ENCODE measurements at regions not wholly inside any gene's neighbourhood (a gene's known extent, or its start where the extent isn't known, plus 50 kb on each side); places are given as distances from the start of the nearest gene placed in this dataset.
"Not testable (repeated sequence)": the region's sequence is repeated elsewhere in the genome, so short reads cannot be mapped to it uniquely, and the experiment has no call there.

DNA sequence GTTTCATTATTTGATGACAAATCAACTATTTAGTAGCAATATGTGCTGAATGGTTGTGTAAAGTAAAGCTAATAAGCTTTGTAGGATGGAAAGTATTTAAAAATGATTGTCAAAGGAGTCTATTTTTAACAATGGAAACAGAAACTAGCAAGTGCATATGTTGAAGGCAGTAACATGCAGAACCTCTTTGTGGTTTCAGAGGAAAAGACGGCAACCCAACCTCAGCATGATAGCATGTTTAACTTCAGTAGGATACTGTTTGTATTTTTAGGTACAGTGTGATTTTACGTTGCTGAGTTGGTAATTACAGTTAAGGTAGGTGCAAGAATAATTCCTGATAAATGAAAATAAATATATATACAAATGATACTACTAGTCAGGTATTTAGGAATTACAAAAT is 545.4 kb downstream of the CDY1 start:
- H3K27me3 ChIP-seq (ENCODE audit: low read depth, low read length); H4K20me1 ChIP-seq (ENCODE audit: insufficient read depth, low read length); H3K4me2 ChIP-seq (ENCODE audit: low read length); H3K4me3 ChIP-seq (ENCODE audit: low read length); H3K79me2 ChIP-seq (ENCODE audit: low read length); H3K4me1 ChIP-seq (ENCODE audit: low read length); H2AFZ ChIP-seq (ENCODE audit: low read depth, low read length); H3K9ac ChIP-seq (ENCODE audit: low read length); H3K27ac ChIP-seq (ENCODE audit: low read length); H3K36me3 ChIP-seq (replicated peaks; ENCODE audit: low read depth, low read length); H3K9me3 ChIP-seq (ENCODE audit: insufficient read depth, low read length): not testable (repeated sequence)

DNA sequence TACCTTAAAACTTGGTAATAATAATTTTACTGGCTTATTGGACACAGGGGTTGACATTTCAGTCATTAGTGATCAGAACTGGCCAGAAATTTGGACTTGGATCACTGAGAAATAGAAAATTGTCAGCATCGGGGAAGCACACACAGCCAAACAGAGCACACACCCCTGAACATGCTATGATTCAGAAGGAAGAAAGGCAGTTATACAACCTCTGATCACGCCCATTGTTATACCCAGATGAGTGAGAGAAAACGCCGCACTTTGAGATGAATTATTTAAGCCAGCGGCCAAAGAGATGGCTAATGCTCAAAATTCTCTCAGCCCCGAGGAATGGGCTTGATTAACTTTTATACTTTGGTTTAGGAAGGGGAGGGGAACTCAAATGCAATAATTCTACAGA is 557.4 kb downstream of the CDY1 start:
- H2AFZ ChIP-seq (ENCODE audit: low read depth, low read length); H3K27me3 ChIP-seq (ENCODE audit: low read depth, low read length); H3K4me1 ChIP-seq (ENCODE audit: low read length); H3K4me2 ChIP-seq (ENCODE audit: low read length); H3K27ac ChIP-seq (ENCODE audit: low read length); H3K79me2 ChIP-seq (ENCODE audit: low read length); H3K4me3 ChIP-seq (ENCODE audit: low read length); H3K36me3 ChIP-seq (replicated peaks; ENCODE audit: low read depth, low read length); H3K9me3 ChIP-seq (ENCODE audit: insufficient read depth, low read length); H4K20me1 ChIP-seq (ENCODE audit: insufficient read depth, low read length); H3K9ac ChIP-seq (ENCODE audit: low read length): not testable (repeated sequence)

DNA sequence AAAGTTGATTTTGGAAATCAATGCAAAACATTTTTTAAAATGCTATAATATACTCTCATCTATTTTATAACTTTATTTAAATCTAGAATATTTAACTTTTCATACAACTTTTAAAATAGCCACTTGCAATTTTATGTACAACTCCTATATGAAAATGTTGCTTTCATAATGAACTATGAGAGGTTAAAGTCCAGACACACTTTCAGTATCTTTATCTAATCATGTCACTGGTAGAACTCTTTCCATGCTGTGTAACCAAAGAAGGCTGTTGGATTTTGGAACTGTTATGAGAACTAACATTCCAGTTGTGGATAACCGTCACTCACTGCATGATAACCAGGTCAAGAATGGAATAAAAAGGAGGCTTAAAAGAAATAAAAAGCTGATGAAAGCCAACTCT is 603.1 kb downstream of the CDY1 start:
- H3K9ac ChIP-seq (ENCODE audit: low read length); H2AFZ ChIP-seq (ENCODE audit: low read depth, low read length); H3K4me3 ChIP-seq (ENCODE audit: low read length); H3K27ac ChIP-seq (ENCODE audit: low read length); H3K79me2 ChIP-seq (ENCODE audit: low read length); H3K36me3 ChIP-seq (replicated peaks; ENCODE audit: low read depth, low read length); H3K4me2 ChIP-seq (ENCODE audit: low read length); H3K4me1 ChIP-seq (ENCODE audit: low read length); H3K9me3 ChIP-seq (ENCODE audit: insufficient read depth, low read length); H3K27me3 ChIP-seq (ENCODE audit: low read depth, low read length); H4K20me1 ChIP-seq (ENCODE audit: insufficient read depth, low read length): not testable (repeated sequence)

DNA sequence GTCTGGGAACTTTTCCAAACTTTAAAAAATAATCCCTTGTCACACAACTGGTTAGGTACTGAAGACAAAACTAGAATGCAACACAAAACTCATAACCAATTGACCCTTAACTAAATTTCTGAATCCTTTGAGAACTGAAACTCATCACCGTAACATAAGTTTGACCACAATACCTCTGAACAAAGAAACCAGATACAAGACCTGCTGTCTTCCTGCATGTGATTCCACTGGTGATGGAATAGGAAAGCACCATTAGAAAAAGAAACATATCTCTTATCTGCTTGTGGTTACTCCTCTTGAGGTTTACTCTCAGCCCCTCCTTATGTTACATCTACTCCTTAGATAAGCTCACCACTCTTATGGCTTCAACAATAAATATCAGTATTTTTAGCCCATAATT is 603.6 kb downstream of the CDY1 start:
- H3K27me3 ChIP-seq (ENCODE audit: low read depth, low read length); H3K9me3 ChIP-seq (ENCODE audit: insufficient read depth, low read length); H3K4me3 ChIP-seq (ENCODE audit: low read length); H2AFZ ChIP-seq (ENCODE audit: low read depth, low read length); H3K4me2 ChIP-seq (ENCODE audit: low read length); H3K27ac ChIP-seq (ENCODE audit: low read length); H3K36me3 ChIP-seq (replicated peaks; ENCODE audit: low read depth, low read length); H3K9ac ChIP-seq (ENCODE audit: low read length); H3K79me2 ChIP-seq (ENCODE audit: low read length); H3K4me1 ChIP-seq (ENCODE audit: low read length); H4K20me1 ChIP-seq (ENCODE audit: insufficient read depth, low read length): not testable (repeated sequence)

DNA sequence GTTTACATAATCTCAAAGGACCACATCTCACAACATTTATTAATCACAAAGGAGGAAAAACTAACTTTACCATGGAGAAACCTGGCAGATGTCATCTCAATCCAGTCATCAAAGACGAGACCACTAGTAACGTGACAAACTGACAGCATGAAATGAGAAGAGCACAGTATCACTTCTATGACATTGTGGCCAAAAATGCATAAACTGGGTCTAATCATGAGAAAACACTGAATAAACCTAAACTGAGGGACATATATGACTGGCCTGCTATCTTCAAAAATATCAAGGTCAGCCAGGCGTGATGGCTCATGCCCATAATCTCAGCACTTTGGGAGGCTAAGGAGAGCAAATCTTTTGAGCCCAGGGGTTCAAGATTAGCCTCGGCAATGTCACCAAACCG is 619.0 kb downstream of the CDY1 start:
- not testable (repeated sequence) for H3K27ac ChIP-seq (ENCODE audit: low read length)

DNA sequence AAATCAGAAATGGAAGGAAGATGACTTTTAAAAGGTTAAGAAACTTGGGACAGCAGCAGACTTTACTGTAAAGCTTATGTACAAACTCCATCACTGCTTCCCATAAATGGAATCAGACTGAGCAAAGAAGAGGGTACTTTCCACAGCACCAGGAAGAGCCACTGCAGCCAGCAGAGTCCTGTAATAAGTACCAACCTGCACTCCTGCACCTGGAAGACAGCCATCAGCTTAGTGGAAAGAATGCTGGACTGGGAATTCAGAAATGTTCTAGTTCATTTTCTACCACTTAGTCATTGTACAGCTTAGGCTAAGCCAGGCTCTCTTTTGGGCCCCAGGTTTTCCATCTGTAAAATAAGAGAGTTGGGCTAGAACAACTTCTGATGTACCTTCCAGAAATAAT is 632.3 kb downstream of the CDY1 start:
- not testable (repeated sequence) for H4K20me1 ChIP-seq (ENCODE audit: insufficient read depth, low read length); H3K4me2 ChIP-seq (ENCODE audit: low read length); H3K4me1 ChIP-seq (ENCODE audit: low read length); H3K79me2 ChIP-seq (ENCODE audit: low read length); H3K9ac ChIP-seq (ENCODE audit: low read length); H3K27ac ChIP-seq (ENCODE audit: low read length); H3K4me3 ChIP-seq (ENCODE audit: low read length); H3K27me3 ChIP-seq (ENCODE audit: low read depth, low read length); H2AFZ ChIP-seq (ENCODE audit: low read depth, low read length); H3K9me3 ChIP-seq (ENCODE audit: insufficient read depth, low read length); H3K36me3 ChIP-seq (replicated peaks; ENCODE audit: low read depth, low read length)

More for the DNA sequence above, 619.0 kb downstream of the CDY1 start:
- H3K9ac ChIP-seq (ENCODE audit: low read length); H3K27me3 ChIP-seq (ENCODE audit: low read depth, low read length); H3K4me2 ChIP-seq (ENCODE audit: low read length); H3K4me1 ChIP-seq (ENCODE audit: low read length); H3K9me3 ChIP-seq (ENCODE audit: insufficient read depth, low read length); H4K20me1 ChIP-seq (ENCODE audit: insufficient read depth, low read length); H2AFZ ChIP-seq (ENCODE audit: low read depth, low read length); H3K79me2 ChIP-seq (ENCODE audit: low read length); H3K4me3 ChIP-seq (ENCODE audit: low read length); H3K36me3 ChIP-seq (replicated peaks; ENCODE audit: low read depth, low read length): not testable (repeated sequence)

DNA sequence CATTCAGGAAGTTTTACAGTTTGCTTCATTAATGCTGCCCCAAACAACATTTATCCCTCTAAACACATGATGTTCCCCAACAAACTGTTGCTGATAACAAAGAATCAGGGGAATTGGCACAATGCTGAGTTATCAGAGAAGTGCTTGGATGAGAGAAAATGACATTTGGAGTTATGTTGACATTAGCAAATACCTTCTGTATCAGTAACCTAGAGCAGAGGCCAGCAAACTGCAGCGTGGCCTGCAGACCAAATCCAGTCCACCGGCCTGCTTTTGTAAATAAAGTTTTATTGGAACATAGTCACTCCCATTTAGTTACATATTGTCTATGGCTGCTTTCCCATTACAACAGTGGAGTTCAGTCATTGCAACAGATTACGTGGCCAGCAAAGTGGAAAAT is 643.5 kb downstream of the CDY1 start:
- H3K27ac ChIP-seq (ENCODE audit: low read length); H3K36me3 ChIP-seq (replicated peaks; ENCODE audit: low read depth, low read length); H3K4me3 ChIP-seq (ENCODE audit: low read length); H3K9ac ChIP-seq (ENCODE audit: low read length); H3K79me2 ChIP-seq (ENCODE audit: low read length); H2AFZ ChIP-seq (ENCODE audit: low read depth, low read length); H3K4me1 ChIP-seq (ENCODE audit: low read length); H3K4me2 ChIP-seq (ENCODE audit: low read length); H4K20me1 ChIP-seq (ENCODE audit: insufficient read depth, low read length); H3K9me3 ChIP-seq (ENCODE audit: insufficient read depth, low read length); H3K27me3 ChIP-seq (ENCODE audit: low read depth, low read length): not testable (repeated sequence)

DNA sequence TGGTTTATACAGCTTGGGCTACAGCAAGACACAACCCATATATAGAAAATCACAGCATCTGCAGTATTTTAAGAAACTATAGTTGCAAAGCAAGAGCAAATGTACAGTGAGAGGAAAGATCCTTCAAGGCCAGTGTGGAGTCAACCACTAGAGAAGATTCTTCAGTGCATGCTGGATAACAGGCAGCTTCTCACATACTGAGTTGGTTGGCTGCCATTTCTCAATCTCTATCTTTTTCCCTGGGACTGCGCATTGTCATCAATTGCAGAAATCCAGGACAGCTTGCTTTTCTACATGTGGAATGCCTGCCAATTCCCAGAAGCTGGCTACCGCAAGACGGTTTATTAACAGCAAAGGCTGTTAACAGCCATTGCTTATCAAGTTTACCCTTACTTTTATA is 646.5 kb downstream of the CDY1 start:
- not testable (repeated sequence) for H3K9ac ChIP-seq (ENCODE audit: low read length); H3K4me1 ChIP-seq (ENCODE audit: low read length); H3K27me3 ChIP-seq (ENCODE audit: low read depth, low read length); H3K36me3 ChIP-seq (replicated peaks; ENCODE audit: low read depth, low read length); H3K27ac ChIP-seq (ENCODE audit: low read length); H3K4me2 ChIP-seq (ENCODE audit: low read length); H3K4me3 ChIP-seq (ENCODE audit: low read length); H3K9me3 ChIP-seq (ENCODE audit: insufficient read depth, low read length); H3K79me2 ChIP-seq (ENCODE audit: low read length); H2AFZ ChIP-seq (ENCODE audit: low read depth, low read length); H4K20me1 ChIP-seq (ENCODE audit: insufficient read depth, low read length)

DNA sequence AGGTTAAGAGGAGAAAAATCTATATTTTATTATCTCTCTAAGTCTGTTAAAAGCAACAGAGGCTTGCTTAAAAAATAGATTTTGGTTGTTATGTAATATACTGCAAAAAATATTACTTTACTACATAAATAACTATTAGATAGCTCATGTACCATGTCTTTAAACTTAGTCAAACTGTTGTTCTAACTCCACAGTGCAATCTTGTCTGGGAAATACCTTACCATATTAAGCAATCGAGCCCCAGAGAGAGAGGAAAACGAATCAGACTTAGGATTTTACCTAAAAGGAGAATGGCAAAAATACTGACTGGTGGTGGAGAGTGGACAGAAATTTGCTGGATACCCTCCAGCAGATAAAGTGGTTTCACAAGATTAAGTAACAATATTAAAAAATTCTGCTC is 647.0 kb downstream of the CDY1 start:
- H3K27me3 ChIP-seq (ENCODE audit: low read depth, low read length); H3K4me3 ChIP-seq (ENCODE audit: low read length); H3K36me3 ChIP-seq (replicated peaks; ENCODE audit: low read depth, low read length); H3K9ac ChIP-seq (ENCODE audit: low read length); H3K4me1 ChIP-seq (ENCODE audit: low read length); H2AFZ ChIP-seq (ENCODE audit: low read depth, low read length); H4K20me1 ChIP-seq (ENCODE audit: insufficient read depth, low read length); H3K27ac ChIP-seq (ENCODE audit: low read length); H3K79me2 ChIP-seq (ENCODE audit: low read length); H3K4me2 ChIP-seq (ENCODE audit: low read length); H3K9me3 ChIP-seq (ENCODE audit: insufficient read depth, low read length): not testable (repeated sequence)

DNA sequence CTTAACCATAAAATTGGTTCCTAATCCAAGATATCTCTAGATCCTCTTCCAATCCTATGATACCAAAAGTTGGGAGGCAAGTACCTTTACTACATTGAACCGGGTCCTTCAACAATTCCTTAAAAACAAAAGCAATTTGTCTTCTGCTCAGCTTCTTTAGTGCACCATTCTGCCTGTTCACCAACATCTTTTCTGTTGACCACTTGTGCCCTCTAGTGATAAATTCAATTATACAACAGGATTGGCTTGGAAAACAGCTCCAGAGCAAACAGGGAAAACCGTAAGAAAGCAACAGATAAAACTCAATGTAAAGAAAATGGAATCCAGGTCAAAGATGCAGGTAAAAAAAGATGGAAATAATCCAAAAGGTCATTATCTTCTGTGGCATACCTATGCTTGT is 651.2 kb downstream of the CDY1 start:
- H2AFZ ChIP-seq (ENCODE audit: low read depth, low read length); H3K27ac ChIP-seq (ENCODE audit: low read length); H3K79me2 ChIP-seq (ENCODE audit: low read length); H3K4me3 ChIP-seq (ENCODE audit: low read length); H3K4me2 ChIP-seq (ENCODE audit: low read length); H3K36me3 ChIP-seq (replicated peaks; ENCODE audit: low read depth, low read length); H3K27me3 ChIP-seq (ENCODE audit: low read depth, low read length); H3K9ac ChIP-seq (ENCODE audit: low read length); H4K20me1 ChIP-seq (ENCODE audit: insufficient read depth, low read length); H3K9me3 ChIP-seq (ENCODE audit: insufficient read depth, low read length); H3K4me1 ChIP-seq (ENCODE audit: low read length): not testable (repeated sequence)

All from OCI-LY3 (cell line).